Head of caudate nucleus (tissue), 42 donors: ENCODE measurements at regions not wholly inside any gene's neighbourhood (a gene's known extent, or its start where the extent isn't known, plus 50 kb on each side); places are given as distances from the start of the nearest gene placed in this dataset.
"Not testable (repeated sequence)": the region's sequence is repeated elsewhere in the genome, so short reads cannot be mapped to it uniquely, and the experiment has no call there.

Experiments used
- DNase-seq, 42 donors: peaks; one replicate each; pipeline versions ENCODE4 v3.0.0 to v3.0.0-alpha.2; 2020 to 2021; ENCODE audit warnings: mixed read lengths in 7 of 42
- intact Hi-C: fragments of 100-400 bp; cut with DNase I; formaldehyde crosslinking; loops from one replicate; pipeline ENCODE4 v1.15.0; 2022

DNA sequence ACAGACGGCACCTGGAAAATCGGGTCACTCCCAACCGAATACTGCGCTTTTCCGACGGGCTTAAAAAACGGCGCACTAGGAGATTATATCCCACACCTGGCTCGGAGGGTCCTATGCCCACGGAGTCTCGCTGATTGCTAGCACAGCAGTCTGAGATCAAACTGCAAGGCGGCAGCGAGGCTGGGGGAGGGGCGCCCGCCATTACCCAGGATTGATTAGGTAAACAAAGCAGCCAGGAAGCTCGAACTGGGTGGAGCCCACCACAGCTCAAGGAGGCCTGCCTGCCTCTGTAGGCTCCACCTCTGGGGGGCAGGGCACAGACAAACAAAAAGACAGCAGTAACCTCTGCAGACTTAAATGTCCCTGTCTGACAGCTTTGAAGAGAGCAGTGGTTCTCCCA is 64.5 kb downstream of the SLC30A10 start:
- DNase-seq, intact Hi-C loops: not testable (repeated sequence)

DNA sequence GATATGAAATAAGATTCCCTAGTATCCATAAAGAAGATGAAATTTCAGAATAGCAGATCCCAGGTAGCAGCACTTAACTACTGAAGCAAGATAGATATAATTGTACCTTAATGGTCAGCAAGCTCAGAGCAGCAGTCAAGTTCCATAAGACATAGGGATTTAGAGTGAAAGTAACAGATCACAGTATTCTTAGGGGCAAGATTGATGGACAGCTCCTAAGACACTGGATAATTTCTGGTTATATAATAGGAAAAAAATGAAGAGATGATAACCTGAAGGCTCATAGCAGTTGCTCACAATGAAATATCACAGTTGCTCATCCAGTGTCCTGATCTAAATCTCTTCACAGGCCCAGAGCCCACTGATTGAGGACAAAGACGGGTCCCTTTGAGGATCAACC is 66.0 kb downstream of the SLC30A10 start:
- no peak for DNase-seq
- intact Hi-C loops = no loop called here

DNA sequence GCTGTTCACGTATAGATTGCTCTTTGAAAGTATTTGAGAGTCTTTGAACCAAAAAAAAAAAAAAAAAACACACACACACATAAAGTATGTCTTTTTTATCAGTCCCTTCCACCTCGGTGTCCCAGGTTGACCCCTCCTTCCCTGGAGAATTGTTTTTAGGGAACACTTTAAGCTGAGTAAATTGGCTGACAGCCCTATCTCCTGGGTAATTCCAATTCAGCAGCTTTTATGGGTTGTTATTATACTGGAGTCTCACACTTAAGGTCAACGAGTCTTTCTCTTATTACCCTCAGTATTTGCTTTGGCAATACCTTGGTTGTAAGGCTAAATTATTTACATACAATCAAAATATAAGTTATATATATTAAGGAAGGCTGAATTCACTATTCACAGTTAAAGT is 69.4 kb downstream of the SLC30A10 start:
- intact Hi-C loops = no loop called here
- DNase-seq = no peak

GRCh38 chr1:219847215-219847855 is 81.0 kb downstream of the SLC30A10 start:
- intact Hi-C loops = no loop called here
- DNase-seq = no peak

GRCh38 chr1:219839595-219839994 is 88.8 kb downstream of the SLC30A10 start:
- intact Hi-C loops, DNase-seq: not testable (repeated sequence)

GRCh38 chr1:219837994-219838294 is 90.4 kb downstream of the SLC30A10 start:
- intact Hi-C loops = no loop called here
- DNase-seq = no peak

DNA sequence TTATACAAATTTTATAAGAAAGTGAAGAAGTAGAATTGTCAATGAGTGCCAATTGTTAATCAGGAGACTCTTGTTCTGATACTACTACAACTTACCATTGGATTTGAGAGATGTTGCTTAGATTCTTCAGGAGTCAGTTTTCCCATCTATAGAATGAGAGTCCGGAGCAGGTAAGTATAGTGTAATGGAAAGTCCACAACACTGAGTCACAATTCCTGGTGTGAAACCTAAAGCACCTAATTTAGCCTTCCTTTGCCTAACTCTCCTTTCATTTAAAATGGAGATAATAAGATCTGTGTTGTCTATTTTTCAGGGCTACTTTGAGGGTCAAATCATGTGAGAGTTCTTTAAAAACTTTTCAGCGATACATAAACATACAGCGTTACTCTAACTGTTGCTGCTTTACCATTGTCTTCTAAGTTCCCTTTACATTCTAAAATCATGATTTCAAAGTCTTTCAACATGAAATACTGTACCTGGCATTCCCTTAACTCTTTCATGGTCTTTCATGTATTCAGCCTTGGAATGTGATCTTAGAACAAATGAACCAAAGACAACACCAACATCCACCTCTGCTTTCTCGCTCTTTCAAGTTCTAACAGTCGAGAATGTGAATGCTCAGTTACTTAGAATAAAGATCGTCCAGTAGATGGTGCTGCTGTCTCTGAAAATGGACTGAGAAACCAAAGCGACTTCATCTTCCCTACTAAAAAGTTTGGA is 90.9 kb downstream of the SLC30A10 start:
- intact Hi-C loops = no loop called here
- peak in 15 of 42 donors; percentile 1 to 70 (median 36) for DNase-seq

DNA sequence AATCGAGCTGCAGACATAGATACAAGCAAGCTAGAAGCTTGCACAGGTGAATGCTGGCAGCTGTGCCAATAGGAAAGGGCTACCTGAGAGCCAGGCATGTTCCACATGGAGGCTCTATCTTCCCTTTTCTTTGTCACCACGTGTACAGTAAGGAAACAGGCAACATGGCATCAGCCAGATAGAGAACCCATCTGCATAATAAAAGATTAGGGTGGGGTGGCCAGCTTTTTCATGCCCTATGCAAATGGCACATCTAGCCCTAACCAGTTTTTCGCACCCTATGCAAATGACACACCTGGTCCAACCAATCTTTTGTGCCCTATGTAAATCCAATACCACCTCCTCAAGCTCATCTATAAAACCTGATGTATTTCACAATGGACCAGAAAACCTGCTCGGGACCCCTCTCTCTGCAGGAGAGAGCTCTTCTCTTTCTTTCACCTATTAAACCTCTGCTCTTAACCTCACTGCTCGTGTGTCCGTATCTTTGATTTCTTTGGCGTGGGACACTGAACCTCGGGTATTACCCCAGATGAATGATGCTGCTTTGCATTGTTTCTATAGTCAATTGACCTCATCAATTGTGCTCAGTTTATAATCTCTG is 93.9 kb downstream of the SLC30A10 start:
- intact Hi-C loops = no loop called here
- DNase-seq = no peak

GRCh38 chr1:219833214-219833815 is 95.0 kb downstream of the SLC30A10 start:
- intact Hi-C loops = no loop called here
- no peak for DNase-seq

DNA sequence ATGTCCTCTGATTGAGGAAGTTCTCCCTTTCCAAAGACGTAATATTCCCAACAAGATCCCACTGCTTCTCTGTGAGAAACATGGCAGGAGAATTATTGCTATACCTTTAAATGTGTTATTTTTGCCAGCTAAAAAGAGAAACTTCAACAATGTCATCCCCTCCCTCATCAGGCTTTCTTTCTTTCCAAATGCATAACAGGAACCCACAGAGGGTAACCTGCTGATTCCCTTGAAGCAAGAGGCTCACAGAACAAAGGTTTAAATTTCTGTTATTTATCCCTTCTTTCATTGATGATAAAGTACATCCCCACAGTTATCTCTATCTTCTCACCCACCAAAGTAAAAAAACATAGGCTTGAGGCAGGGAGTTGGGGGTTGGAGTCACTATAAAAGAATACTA is 102.1 kb downstream of the SLC30A10 start:
- intact Hi-C loops = no loop called here

DNA sequence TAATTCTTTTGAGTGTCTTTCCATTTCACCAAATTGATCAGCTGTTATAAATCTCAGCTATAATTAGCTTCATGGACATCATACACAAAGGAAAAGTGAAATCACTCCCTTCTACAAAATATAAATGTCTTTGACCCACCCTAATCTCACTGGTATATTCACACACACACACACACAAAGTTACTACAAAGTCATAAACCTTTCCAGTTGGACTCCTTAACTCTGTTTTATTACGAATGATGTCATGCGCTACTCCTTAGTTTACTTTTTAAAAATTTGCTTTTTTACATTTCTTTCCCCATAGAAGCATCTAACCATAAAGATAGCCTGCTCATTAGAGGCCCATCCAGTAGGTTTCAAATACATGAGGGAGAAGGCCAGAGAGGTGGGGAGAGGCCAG is 103.0 kb downstream of the SLC30A10 start:
- intact Hi-C loops = no loop called here
- DNase-seq = no peak

More for the DNA sequence above, 102.1 kb downstream of the SLC30A10 start:
- no peak for DNase-seq

DNA sequence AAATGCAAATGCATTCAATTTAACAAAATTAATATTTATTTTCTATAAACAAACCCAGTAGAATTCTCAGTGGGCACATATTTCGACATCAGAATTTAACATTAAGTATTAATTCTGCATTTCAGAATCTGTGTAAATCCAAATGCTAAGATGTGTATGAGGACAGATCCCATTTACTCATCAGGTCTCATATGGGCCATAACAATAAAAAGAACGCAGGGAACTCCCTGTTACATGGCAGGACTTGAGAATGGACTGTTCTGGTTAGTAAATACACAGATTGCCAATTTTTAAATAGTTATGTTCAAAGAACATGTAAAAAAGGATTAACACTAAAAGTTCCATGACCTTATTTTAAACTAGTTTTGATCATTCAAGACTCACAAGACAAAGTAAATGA is 104.0 kb downstream of the SLC30A10 start:
- DNase-seq = no peak
- intact Hi-C loops = no loop called here

DNA sequence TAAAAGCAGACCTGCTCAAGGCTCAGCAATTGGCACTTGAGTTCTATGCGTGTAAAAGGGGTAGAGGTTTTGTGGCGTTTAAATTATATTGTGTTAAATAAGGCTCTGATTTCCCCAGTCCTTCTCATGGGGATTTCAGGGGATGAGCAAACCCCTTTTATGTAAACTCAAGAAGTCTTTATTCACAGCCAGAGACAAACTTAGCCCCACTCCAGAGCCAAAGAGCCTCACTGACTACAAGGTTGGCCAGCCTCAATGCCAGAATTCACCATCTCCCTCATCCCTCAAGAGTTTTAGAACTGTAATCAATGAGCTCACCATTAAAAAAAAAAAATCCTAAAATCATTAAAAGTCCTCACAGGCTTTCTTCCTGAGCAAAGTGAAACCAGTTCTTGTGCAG is 107.8 kb downstream of the SLC30A10 start:
- intact Hi-C loops = no loop called here
- DNase-seq = no peak

DNA sequence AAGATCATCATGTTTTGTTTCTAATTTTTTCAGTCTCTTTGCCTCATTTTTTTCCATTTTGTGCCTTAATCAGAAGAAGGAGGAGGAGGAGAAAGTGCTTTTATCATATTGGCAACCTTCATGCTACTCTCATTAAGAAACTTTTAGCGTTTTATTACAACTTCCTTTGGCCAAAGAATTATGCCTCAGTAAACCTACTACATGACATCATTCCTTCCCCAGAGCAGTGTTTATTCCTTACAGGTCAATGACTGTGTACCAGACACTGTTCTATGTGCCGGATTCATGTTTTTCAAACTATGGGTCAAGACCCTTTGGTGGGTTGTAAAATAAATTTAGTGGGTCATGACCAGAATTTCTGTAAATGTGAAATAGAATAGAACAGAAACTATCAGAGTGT is 110.4 kb downstream of the SLC30A10 start:
- DNase-seq = no peak
- intact Hi-C loops = loop anchor here (10.0 kb wide), 2 partner anchors 153 to 1473 kb away; partner anchors contain the start of gene TGFB2

DNA sequence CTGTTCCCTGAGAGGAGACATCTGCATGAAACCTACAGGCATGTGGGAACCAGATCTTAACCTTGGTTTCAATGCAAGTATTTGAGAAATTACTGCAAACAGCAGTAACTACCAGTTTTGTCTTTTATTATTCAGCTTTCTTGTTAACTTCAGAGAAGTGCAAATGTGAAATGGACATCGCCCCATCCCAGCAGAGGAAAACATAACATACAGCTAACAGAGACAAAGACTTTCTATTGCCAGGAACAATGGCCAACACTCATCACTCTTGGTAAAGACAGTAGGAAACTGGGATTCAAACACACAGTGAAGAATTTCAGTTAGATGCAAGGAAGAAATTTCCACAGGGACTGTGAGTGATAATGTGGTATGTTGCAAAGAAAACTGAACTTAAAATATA is 115.1 kb downstream of the SLC30A10 start:
- intact Hi-C loops = loop anchor here (10.0 kb wide), 2 partner anchors 148 to 1468 kb away; partner anchors contain the start of gene TGFB2
- DNase-seq = no peak

GRCh38 chr1:219812491-219813203 is 115.7 kb downstream of the SLC30A10 start:
- DNase-seq = peak in 40 of 42 donors; percentile 11 to 86 (median 62)

DNA sequence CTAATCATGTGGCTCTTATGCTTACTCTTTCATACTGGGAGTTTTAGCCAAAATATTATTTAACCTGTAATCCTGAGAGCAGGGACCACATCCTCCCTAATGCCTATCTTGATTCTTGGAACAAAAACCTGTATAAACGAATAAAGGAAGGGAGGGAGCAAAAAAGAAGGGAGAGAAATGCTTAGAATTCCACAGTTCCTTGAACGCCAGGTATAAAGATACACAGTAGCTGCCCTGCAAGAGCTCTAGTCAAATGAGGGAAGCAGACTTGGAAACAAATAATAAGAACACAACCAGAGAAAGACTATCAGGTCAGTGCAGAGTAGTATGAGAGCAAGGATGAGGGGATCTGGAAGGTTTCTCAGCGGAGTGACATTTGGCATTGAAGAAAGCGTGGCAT is 116.3 kb downstream of the SLC30A10 start:
- intact Hi-C loops = loop anchor here (10.0 kb wide), 2 partner anchors 147 to 1467 kb away; partner anchors contain the start of gene TGFB2

More at GRCh38 chr1:219812491-219813203, 115.7 kb downstream of the SLC30A10 start:
- intact Hi-C loops = loop anchor here (10.0 kb wide), 2 partner anchors 148 to 1468 kb away; partner anchors contain the start of gene TGFB2

DNA sequence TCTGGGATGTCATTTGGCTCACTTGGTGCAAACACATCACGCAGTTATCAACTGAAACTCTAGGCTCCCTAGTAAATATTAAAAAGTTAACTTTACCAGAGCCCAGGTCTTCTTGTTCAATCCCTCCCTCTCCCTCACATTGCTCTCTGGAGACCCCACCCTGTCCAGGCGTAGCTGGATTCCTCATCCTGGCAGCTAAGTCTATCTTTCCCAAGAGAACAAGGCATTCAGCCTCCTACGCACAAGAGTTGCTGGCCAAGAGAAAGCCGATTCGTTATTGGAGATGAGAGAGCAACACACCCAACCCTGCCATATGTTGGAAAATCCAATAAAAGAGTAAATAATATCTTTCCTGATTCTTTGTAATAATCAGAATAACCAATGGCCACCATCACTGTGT is 117.9 kb downstream of the SLC30A10 start:
- no peak for DNase-seq
- intact Hi-C loops = loop anchor here (10.0 kb wide), 2 partner anchors 146 to 1466 kb away; partner anchors contain the start of gene TGFB2

More for the DNA sequence above, 116.3 kb downstream of the SLC30A10 start:
- DNase-seq = no peak

DNA sequence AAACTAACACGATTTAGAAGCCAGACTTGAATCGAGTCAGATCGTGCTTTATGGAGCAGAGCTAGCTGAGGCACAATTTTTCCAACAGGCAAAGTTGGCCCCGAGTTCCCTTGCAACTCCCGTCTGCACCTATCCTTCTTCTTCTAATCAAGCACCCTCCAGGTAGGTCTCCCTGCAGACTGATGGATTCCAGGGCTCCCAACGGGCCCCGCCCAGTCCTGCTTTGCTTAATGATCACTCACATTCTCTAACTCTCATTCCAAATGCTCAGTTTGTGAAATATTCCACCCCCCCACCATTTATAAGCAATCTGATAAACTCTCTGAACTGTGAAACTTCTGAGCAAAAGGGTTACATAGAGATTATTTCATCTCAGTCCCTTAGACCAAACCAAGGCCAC is 119.6 kb downstream of the SLC30A10 start:
- intact Hi-C loops = no loop called here
- no peak for DNase-seq
